IPS-18a (cell line): ENCODE measurements at regions not wholly inside any gene's neighbourhood (a gene's known extent, or its start where the extent isn't known, plus 50 kb on each side); places are given as distances from the start of the nearest gene placed in this dataset.

Experiments used
- H3K27ac ChIP-seq: one replicate; pipeline ENCODE4 v1.5.1; 2013; ENCODE audit warnings: low read length
- H3K27me3 ChIP-seq: one replicate; pipeline ENCODE4 v1.6.1; 2013; ENCODE audit warnings: mild to moderate bottlenecking, low read length; ENCODE audit not compliant: control insufficient read depth, insufficient read depth
- H3K36me3 ChIP-seq: one replicate; pipeline ENCODE4 v1.6.1; 2013; ENCODE audit warnings: low read depth, low read length; ENCODE audit not compliant: control insufficient read depth
- H3K4me1 ChIP-seq: one replicate; pipeline ENCODE4 v1.6.1; 2013; ENCODE audit warnings: low read depth, low read length; ENCODE audit not compliant: control insufficient read depth
- H3K4me3 ChIP-seq: one replicate; pipeline ENCODE4 v1.5.1; 2013; ENCODE audit warnings: low read length
- H3K9ac ChIP-seq: one replicate; pipeline ENCODE4 v1.6.1; 2013; ENCODE audit warnings: mild to moderate bottlenecking, low read length, moderate library complexity
- H3K9me3 ChIP-seq: one replicate; pipeline ENCODE4 v1.6.1; 2013; ENCODE audit warnings: low read depth, low read length; ENCODE audit not compliant: control insufficient read depth

DNA sequence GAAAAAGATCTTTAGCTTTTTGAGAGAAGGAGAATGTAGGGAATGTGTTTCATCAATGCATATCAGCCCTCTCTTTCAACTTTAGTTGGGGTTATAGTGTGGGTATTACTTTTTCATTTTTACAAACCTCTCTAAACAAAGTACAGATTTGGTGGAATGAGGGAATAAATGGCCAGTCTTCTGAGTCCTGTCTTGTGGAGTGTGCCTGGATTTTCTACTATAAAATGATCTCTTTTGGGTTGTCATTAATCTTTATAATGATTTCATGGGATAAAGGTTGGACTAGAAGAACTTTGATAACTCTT lies 209.3 kb downstream of the RNF144B start:
- no peaks in the 10 kb centered on the region for H3K36me3 ChIP-seq
- H3K27ac ChIP-seq: no peak overlapping the region
- H3K27me3 ChIP-seq: no peaks in the 10 kb centered on the region
- H3K9me3 ChIP-seq: no peaks in the 10 kb centered on the region
- no peaks in the 10 kb centered on the region for H3K4me1 ChIP-seq
- H3K4me3 ChIP-seq: no peak overlapping the region
- H3K9ac ChIP-seq: no peak overlapping the region

DNA sequence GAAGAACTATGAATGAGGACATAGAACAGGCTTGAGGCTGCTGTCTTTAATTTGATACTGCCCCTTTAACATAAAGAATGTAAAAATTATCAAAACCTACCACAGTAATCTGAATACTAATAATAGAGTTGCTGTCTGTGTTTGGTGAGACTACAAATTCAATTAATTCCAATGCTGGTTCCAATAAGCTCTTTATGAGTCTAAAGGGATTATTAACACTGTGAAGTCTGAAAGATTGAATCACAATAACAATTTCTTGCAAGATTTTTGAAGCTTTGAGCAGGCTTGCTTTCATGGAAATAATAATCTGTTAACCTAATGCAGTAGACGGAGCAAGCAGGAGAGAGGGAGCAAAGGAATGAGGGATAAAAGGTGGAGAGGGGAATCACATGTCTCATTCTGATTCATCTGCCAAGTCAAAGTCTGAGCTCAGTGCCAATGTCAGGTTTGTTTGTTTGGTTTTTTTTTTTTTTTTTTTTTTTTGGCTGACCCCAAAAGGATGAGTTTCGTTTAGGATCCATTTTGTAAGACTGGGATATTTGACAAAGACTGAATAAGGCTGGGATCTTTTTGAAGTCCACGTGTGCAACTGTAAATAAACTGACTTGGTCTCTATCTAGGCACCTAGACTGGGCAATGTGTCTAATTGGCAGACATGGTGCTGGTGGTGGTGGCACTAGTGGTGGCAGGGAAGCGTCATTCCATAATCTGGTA lies 211.6 kb downstream of the RNF144B start:
- no peaks in the 10 kb centered on the region for H3K27me3 ChIP-seq
- H3K4me3 ChIP-seq: no peak overlapping the region
- H3K36me3 ChIP-seq: no peaks in the 10 kb centered on the region
- H3K9ac ChIP-seq: no peak overlapping the region
- H3K27ac ChIP-seq: no peak overlapping the region
- no peaks in the 10 kb centered on the region for H3K4me1 ChIP-seq
- H3K9me3 ChIP-seq: no peaks in the 10 kb centered on the region

DNA sequence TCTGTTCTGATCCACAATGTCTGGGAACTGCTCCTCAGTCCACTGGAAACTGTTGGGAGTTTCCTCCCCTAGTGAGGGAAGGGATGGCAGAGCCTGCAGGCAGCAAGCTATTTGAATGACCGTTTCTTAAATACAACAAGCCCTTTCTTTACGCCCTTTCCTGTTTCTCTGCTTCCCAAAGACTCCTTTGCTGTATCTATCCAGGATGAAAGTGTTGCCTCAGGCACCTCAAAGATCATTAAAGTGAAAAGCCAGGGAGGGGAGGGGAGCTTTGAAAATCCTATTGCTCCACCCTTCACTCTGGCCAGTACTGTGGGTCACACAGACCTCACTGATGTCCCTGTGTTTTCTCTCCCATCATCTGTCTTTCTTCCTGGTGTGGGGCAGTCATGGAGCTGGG lies 213.1 kb downstream of the RNF144B start:
- no peaks in the 10 kb centered on the region for H3K27me3 ChIP-seq
- no peak overlapping the region for H3K4me3 ChIP-seq
- H3K4me1 ChIP-seq: no peaks in the 10 kb centered on the region
- no peaks in the 10 kb centered on the region for H3K9me3 ChIP-seq
- no peaks in the 10 kb centered on the region for H3K36me3 ChIP-seq
- H3K27ac ChIP-seq: no peak overlapping the region
- no peak overlapping the region for H3K9ac ChIP-seq

DNA sequence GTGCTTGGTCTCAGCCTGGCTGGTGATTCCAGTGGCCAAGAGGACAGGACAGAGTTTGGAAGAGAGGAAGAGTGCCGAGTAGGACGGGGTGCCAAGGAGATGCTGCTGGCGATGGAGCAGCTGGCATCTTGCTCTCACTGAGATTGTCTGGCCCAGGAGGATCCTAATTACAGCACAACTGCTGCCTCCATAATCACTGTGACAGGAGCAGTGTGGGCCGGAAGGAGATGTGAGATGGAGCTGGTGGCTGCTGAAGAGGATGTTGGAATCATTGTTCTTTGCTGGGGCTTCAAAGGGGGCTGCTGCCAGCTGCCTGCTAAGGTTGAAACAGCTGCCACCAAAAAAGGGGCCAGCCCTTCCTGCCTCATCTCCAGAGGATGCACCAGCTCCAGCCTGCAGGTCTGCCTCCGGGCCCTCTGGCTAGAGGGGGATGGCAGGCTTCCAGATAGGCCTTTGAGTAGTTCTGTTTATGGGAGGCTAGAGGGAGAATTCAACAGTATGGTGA lies 214.4 kb downstream of the RNF144B start:
- Histone ChIP-seq H3K36me3 (no peaks in the 10 kb centered on the region), H3K27ac (no peak overlapping the region), H3K27me3 (no peaks in the 10 kb centered on the region), H3K9me3 (no peaks in the 10 kb centered on the region), H3K4me1 (no peaks in the 10 kb centered on the region), H3K4me3 (no peak overlapping the region), H3K9ac (no peak overlapping the region)

DNA sequence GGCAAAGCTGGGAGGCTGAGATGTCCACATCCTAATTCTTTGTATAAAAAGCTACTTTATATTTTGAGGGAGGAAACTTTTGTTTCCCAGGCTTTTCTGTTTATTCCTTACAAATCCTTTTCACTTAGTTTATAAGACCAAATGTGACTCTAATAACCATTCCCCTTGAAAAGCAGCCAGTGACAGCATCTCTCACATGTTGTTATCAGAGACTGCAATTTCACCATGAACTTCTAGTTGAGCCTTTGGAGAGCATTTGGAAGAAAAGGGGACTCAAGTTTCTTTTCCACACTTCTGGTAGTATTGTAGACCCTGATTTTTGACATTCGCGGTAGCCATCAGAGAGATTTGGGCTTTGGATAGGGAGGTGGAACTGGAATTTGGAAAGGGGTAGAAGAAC lies 215.8 kb downstream of the RNF144B start:
- H3K4me3 ChIP-seq: no peak overlapping the region
- no peaks in the 10 kb centered on the region for H3K36me3 ChIP-seq
- H3K9ac ChIP-seq: no peak overlapping the region
- no peak overlapping the region for H3K27ac ChIP-seq
- no peaks in the 10 kb centered on the region for H3K9me3 ChIP-seq
- no peaks in the 10 kb centered on the region for H3K27me3 ChIP-seq
- H3K4me1 ChIP-seq: no peaks in the 10 kb centered on the region

DNA sequence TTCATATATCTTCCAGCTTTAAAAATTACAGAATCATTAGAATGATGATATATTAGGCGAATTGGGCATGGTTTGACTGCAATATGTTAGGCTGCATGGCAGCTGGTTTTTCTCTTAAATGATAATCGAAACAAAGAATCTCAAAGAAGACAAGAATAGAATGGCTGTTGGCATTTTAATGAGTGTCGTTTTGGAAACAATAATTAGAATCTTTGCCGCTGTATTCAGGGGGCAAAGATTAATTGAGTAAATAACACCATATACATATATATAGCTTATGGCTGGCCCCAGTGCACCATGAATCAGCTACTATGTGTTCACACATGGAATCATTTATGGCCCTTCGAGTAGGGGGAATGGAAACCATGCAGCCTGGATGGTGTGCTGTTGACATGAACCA lies 216.2 kb downstream of the RNF144B start:
- no peaks in the 10 kb centered on the region for H3K36me3 ChIP-seq
- H3K9me3 ChIP-seq: no peaks in the 10 kb centered on the region
- no peak overlapping the region for H3K4me3 ChIP-seq
- no peaks in the 10 kb centered on the region for H3K27me3 ChIP-seq
- H3K9ac ChIP-seq: no peak overlapping the region
- no peaks in the 10 kb centered on the region for H3K4me1 ChIP-seq
- no peak overlapping the region for H3K27ac ChIP-seq

DNA sequence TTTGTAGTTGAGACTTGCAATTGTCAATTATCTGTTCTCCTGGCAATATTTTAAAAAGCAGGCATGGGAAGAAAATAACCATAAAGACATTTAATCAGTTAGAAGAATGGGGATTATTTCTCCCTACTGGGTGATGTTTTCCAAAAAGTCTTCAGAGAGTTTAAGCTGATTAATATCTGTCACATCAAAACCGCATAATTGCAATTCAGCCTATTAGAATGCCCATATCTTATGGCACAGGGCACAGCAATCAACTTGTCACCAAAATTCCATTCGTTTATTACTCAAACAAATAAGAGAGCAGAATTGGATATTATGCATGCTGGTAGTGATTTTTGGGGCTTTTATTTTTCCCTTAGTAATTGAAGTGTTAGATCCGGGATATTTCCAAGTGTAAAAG lies 218.7 kb downstream of the RNF144B start:
- Histone ChIP-seq H3K36me3 (no peaks in the 10 kb centered on the region), H3K4me1 (no peaks in the 10 kb centered on the region), H3K4me3 (no peak overlapping the region), H3K9me3 (no peaks in the 10 kb centered on the region), H3K9ac (no peak overlapping the region), H3K27me3 (no peaks in the 10 kb centered on the region), H3K27ac (no peak overlapping the region)

DNA sequence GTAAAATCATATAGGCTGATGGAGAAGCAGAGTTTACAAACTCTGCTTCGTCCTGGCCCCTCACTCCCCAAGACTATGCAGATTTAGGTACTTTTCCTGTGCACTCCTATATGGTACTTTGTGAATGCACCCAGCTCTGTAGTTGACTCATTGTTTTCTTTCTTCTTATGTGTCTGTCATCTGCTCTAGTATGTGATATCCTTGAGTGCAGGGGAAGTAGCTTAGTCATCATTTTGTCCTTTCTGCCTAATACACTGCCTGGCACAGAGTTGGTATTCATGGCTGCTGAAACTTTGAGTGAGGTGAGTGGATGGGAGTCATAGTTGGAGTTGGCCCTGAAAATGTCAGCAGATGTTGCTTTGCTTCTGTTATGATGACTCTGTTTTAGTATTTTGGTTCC lies 222.6 kb downstream of the RNF144B start:
- Histone ChIP-seq H3K9ac (no peak overlapping the region), H3K4me1 (no peaks in the 10 kb centered on the region), H3K4me3 (no peak overlapping the region), H3K36me3 (no peaks in the 10 kb centered on the region), H3K27me3 (no peaks in the 10 kb centered on the region), H3K9me3 (no peaks in the 10 kb centered on the region), H3K27ac (no peak overlapping the region)

DNA sequence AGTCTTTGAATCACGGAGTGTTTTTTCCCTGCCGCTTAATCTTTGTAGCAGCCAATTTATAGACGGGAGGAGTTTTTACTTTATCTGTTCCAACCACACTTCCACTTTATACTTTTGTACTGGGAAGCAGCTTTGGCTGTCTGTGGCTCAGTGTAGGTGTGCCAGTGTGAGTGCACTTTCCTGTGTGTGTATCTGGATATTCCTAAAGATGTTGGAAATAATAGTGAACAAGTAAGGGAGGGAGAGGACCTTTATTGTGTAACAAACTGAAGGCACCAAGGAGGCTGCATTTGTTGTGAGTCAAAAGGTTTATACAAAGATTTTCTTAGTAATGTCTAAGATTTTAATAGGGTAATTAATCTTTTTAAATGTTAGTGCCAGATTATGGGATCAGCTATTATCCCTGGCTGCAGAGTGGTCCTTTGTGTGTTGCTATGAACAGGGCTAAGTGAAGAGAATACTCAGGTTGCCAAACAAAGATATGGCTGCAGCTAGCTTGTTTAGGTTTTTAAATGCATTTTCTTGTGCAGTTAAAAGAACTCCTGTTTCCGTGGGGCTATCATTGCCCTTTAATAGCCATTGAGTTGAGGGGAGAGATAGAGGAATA lies 226.3 kb downstream of the RNF144B start:
- Histone ChIP-seq H3K4me3 (no peak overlapping the region), H3K27ac (no peak overlapping the region), H3K9ac (no peak overlapping the region), H3K9me3 (no peaks in the 10 kb centered on the region), H3K4me1 (no peaks in the 10 kb centered on the region), H3K27me3 (no peaks in the 10 kb centered on the region), H3K36me3 (no peaks in the 10 kb centered on the region)

DNA sequence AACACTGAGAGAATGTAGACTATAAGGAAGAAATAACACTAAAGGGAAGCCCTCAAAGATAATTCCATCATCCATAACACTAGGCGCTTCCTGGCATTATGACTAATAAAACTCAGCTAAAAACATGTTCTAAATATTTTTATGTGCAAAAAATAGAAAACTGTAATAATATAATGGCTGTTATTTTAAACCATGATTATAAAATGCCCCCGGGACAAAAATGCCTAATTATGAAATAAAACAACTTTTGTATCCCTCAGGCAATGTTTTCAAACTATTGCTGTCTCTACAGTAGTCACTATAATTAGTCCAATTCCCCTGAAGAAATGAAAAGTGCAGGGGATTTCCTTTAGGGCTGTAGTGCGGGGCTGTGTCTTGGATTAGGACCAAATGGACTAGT lies 242.4 kb downstream of the RNF144B start:
- H3K4me1 ChIP-seq: no peaks in the 10 kb centered on the region
- no peaks in the 10 kb centered on the region for H3K36me3 ChIP-seq
- H3K4me3 ChIP-seq: no peak overlapping the region
- H3K9me3 ChIP-seq: no peaks in the 10 kb centered on the region
- no peaks in the 10 kb centered on the region for H3K27me3 ChIP-seq
- no peak overlapping the region for H3K27ac ChIP-seq
- H3K9ac ChIP-seq: no peak overlapping the region

DNA sequence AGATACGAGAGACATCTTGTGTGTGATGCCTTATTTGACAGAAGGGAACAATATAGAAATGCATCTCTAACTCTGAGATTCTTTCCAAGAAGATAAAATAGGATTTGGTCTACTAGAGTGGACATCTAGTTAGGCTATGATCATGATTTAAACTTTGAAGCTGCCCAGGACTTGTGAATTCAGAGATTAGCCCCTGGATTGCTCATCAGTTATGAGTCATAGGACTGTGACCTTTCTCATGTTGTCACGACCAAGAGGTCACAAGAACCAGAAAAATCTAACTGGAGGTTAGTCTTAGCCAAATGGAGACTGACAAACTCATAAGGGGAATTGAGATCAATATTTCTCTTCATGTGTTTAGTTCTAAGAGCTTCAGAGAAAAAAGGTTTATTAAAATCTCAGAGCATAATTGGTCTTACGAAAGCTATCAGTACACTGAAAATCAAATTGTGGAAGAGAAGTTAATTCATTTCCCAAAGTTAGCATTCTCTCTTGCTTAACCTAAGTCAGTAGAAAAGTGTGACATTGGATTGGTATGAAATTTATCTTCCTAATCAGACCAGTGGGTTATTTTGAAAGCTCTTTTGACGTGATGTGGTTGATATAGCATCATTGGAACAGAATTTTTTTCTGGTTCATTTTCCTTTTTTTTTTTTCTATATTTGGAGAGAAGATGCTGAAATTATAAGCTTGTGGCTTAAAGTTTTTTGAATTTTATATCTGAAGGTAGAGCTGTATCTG lies 245.7 kb downstream of the RNF144B start:
- H3K27me3 ChIP-seq: no peaks in the 10 kb centered on the region
- no peaks in the 10 kb centered on the region for H3K9me3 ChIP-seq
- H3K4me3 ChIP-seq: no peak overlapping the region
- H3K36me3 ChIP-seq: no peaks in the 10 kb centered on the region
- H3K9ac ChIP-seq: no peak overlapping the region
- H3K27ac ChIP-seq: no peak overlapping the region
- no peaks in the 10 kb centered on the region for H3K4me1 ChIP-seq

DNA sequence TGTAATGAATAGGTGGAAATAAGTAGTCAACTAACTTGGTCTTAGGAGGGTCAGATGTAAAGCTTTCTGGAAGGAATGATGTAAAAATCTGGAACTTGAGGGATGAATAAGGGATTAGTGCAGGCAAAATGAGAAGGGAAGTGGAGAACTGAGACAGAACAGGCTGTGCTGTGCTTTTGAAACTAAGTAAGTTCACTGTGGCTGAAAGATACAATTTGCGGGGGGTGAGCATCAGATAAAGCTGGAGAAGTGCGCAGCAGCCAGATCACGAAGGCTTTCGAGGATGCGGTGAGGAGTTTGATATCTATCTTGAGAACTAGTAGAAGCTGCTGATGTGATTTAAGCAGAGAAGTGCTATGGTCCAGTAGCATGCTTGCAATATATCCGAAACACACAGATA lies 247.8 kb downstream of the RNF144B start:
- Histone ChIP-seq H3K27me3 (no peaks in the 10 kb centered on the region), H3K36me3 (no peaks in the 10 kb centered on the region), H3K4me1 (no peaks in the 10 kb centered on the region)

More for the DNA sequence above, 247.8 kb downstream of the RNF144B start:
- no peak overlapping the region for H3K9ac ChIP-seq
- no peaks in the 10 kb centered on the region for H3K9me3 ChIP-seq
- no peak overlapping the region for H3K4me3 ChIP-seq
- H3K27ac ChIP-seq: no peak overlapping the region
